ENCODE measurements at regions not wholly inside any gene's neighbourhood (a gene's known extent, or its start where the extent isn't known, plus 50 kb on each side); places are given as distances from the start of the nearest gene placed in this dataset.

DNA sequence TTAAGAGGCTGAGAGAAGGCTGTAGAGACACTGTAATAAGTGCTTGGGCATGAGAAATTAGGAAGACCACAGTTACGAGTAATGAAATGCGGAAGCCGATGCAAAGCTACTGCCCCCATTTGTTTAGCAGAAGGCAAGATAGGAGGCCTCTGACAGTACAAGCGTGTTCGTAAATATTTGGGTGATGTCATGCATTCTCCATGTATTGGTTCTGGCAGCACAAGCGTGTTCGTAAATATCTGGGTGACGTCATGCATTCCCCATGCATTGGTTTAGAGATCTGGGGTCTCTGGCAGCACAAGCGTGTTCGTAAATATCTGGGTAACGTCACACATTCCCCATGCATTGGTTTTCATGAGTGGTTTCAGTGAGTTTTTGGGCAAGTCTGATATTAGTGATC lies 661.5 kb upstream of the FRG1 start:
- no peak for DNase-seq (ENCODE audit: low spot score)

DNA sequence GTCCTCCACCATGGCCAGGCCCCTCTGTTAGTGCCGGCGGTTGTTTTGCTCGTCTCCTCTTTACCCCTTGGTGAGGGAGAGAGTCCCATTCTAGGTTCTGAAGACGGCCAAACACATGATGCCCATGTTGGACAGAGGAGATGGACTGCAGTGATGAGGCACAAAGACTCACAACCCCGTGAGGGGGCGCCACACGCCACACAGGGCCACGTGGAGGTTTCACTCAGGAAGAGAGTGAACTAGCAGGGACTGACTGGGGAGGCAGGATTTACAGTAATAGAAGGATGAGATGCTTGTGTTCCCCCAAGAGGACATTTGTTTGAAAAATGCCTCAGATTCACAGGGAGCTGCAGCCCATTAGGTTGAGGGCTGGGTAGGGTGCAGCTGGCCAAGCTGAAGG lies 655.3 kb upstream of the FRG1 start:
- DNase-seq (ENCODE audit: low spot score), result no peak

DNA sequence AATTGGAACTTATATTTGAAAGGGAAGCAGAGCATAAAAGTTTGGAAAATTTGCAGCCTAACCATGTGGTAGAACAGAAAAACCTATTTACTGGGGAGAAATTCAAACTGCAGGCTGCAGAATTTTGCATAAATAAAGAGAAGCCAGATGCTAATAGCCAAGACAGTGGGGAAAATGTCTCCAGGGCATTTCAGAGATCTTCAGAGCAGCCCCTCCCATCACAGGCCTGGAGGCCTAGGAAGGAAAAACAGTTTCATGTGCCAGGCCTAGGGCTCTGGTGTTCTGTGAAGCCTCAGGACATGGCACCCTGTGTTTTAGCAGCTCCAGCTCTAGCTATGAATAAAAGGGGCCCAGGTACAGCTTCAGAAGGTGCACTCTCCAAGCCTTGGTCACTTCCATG lies 648.7 kb upstream of the FRG1 start:
- no peak for DNase-seq (ENCODE audit: low spot score)

DNA sequence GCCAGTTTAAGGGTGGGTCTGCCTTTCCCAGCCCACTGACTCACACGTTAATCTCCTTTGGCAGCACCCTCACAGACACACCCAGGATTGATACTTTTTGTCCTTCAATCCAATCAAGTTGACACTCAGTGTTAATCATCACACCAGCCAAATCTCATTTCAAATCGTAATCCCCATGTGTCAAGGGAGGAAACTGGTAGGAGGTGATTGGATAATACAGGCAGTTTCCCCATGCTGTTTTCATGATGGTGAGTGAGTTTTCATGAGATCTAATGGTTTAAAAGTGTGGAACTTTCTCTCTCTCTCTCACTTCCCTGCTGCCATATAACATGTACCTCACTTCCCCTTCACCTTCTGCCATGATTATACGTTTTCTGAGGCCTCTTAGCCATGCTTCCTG lies 647.2 kb upstream of the FRG1 start:
- DNase-seq (ENCODE audit: low spot score), result no peak

DNA sequence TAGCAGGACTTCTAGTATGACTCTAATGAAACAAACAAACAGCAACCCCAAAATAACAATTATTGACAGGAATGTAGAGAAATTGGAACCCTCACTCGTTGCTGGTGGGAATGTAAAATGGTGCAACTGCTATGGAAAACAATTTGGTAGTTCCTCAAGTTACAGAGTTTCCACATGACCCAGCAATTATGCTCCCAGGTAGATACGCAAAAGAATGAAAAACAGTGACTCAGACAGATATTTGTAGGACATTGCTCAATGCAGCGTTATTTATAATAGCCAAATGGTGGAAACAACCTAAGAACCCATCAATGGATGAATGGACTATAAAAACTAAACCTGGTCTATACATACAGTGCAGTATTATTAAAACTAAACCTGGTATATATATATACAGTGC lies 646.1 kb upstream of the FRG1 start:
- DNase-seq (ENCODE audit: low spot score), result no peak

DNA sequence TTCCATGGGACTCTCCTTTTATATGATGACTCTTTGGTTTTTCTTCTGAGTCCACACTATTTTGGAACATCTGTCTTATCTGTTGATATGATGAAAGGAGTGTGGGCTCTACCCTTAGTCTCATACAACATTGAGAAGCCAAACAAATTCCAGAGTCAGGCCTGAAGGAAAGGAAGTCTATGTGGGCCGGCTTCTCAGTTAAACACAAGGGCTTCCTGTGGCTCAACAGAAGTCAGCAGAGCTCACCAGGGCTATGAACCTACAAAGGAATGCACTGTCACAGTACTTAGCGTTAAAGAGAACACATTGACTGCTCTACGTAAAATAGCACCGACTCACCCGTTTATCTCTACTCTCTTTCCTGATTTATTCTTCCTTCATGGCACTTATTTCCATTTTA lies 641.0 kb upstream of the FRG1 start:
- DNase-seq (ENCODE audit: low spot score), result no peak

DNA sequence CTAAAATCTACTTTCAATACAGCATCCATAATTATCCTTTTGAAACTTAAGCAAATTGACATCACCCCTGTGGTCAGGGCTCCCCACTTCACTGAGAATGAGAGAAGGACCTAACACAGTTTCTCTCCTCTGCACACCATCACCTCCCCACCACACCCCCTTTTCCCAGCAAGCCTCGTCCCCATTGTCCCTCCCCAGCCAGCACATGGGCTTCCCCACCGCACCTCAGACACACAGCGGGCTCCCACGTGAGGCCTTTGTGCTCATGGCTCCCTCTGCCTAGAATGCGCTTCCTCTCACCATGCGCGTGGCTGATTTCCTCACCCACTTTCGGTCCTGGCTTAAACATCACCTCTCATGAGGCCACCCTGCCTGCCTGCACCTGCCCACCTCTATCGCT lies 639.0 kb upstream of the FRG1 start:
- no peak for DNase-seq (ENCODE audit: low spot score)

DNA sequence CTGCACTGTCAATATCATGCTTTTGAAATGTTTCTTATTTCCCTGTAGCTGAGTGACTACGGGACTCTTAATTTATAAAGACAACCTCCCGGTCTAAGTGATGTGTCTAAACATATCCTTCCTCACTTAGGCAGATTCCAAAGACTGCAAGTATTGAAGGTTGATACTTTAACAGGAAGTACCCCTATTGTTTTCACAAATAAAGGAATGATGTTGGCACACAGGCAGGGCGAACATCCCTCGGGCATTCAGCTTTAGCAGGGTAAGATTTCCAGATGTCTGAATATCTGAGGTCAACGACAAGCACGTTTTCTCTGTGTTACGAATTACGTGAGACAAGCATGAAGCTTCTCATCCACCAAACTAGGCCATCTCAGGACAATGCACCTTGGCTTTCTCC lies 638.0 kb upstream of the FRG1 start:
- DNase-seq (ENCODE audit: low spot score), result no peak

DNA sequence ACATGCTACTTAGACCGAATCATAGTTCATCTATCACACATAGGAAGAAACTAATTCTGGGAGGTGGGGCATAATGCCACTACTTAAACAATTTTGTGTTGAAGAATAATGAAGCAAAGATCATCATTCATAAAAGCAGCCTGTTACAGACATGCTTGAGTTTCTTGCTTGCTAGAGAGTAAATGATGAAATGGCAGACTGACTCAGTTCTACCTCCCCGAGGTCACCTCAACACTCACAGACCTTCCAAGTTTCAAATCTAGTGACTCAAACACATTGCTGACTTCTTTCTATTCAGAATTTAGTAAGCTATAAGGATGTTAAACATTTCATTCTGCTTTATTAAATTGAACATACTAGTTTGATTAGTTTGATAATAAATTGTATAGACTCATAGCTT lies 636.5 kb upstream of the FRG1 start:
- DNase-seq (ENCODE audit: low spot score), result no peak

DNA sequence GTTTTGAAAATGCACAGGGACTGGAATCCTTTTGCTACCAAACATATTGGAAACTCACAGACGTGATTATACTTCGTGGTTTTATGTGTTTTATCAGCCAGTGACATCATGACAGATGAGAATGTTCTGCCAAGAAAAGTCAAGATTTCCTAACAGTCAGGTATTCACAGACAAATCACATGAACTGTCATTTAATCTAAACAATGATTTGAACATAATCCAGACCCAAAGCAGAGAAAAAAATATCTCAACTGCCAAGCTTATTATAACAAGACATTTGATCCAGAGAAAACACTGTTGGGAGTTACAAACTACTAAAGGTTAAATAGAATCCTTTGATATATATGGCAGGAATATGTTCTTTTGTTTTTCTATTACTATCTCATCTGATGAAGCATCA lies 635.9 kb upstream of the FRG1 start:
- no peak for DNase-seq (ENCODE audit: low spot score)

DNA sequence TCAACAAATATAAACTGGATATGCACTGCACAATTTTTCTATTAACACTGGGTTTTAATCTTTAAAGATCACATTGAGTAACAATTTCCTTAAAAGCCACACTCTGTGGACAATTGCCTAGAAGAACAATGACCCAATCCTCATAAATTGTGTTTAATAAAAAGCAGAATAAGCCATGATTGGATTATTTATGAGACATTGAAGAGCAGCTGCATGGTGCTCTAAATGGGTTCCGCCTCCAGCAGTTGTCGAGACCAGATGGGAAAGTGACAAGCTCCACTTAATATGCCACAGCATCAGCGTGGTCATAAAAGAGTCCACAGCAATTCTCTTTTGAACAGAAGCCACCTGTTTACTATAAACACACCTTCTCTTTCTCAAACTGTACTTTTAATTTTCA lies 635.2 kb upstream of the FRG1 start:
- no peak for DNase-seq (ENCODE audit: low spot score)

DNA sequence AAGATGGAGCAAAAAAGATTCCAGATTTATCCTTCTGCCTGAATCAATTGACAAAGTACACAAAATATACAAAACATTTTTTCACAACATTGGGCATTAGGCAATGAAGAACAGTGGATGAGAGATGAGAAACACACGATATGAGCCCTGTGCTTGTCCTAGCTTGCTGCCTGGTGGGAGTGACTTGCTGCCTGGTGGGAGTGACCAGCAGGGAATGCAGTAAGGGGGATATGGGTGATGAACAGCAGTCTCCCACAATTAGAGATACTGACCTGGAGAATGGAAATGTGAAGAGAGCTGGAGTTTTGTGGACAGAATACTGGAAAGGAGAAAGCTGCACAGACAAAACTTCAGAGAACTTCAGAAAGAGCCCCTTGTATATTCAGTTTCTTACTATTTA lies 629.4 kb upstream of the FRG1 start:
- no peak for DNase-seq (ENCODE audit: low spot score)

DNA sequence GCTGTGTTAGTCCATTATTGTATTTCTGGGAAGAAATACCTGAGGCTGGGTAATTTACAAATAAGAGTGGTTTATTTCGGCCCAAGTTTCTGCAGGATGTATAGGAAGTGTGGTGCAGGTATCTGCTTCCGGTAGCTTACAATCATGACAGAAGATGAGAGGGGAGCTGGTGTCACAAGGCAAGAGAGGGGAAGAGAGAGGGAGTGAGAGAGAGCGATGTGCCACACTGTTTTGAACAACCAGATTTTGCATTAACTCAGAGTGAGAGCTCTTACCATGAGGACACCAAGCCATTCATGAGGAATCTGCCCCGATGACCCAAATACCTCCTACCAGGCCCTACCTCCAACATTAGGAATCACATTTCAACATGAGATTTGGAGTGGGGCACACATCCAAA lies 627.6 kb upstream of the FRG1 start:
- no peak for DNase-seq (ENCODE audit: low spot score)

DNA sequence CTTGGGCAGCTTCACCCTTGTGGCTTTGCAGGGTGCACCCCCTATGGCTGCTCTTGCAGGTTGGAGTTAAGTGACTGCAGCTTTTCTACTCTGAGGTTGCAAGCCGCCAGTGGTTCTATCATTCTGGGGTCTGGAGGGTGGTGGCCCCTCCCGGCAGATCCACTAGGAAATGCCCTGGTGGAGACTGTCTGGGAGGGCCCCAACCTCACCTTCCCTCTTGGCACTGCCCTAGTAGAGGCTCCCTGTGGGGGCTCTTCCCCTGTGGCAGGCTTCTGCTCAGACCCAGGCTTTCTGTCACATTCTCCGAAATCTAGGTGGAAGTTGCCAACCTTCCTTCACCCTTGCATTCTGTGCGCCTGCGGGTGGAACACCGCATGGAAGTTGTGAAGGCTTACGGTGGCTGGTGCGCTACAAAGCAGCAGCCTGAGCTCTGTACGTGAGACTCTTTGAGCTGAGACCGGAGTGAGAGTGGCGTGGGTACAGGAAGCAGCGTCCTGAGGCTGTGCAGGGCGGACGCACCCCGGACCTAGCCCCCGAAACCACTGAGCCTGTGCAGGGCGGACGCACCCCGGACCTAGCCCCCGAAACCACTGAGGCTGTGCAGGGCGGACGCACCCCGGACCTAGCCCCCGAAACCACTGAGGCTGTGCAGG lies 626.7 kb upstream of the FRG1 start:
- no peak for DNase-seq (ENCODE audit: low spot score)

DNA sequence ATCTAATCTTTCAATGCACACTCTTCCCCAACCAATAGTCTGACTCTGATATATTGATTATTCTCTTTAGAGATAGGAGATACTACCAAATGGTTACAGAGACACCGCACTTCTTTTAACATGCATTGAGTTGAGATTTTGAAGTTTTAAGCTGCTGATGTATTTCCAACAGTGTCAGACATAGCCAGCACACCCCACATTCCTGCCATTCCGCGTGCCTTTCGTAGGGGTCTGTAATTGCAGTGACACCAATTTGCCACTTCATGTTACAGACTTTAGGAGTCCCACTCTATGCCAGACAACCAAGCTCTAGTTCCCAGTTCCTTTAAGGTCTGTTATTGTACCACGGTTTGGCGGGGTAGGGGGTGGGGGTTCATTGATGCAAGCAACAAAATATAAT lies 618.2 kb upstream of the FRG1 start:
- DNase-seq (ENCODE audit: low spot score), result no peak

DNA sequence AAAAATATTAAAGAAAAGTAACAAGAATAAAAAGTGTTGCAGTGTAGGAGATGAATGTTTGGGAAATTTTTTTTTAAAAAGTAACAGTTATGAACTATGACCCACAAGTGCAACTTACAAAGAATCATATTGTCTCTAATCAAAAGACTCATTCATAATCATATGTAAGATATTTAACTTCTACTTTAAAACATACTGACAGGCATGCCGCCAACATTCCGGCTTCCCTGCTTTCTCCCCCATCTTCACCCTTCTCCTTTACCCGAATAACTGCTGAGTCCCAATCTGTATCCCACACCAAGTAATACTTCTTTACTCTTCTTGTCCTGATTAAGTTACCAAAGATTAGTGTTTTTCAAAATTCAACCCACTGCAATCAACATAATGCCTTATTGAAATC lies 598.8 kb upstream of the FRG1 start:
- DNase-seq (ENCODE audit: low spot score), result no peak

DNA sequence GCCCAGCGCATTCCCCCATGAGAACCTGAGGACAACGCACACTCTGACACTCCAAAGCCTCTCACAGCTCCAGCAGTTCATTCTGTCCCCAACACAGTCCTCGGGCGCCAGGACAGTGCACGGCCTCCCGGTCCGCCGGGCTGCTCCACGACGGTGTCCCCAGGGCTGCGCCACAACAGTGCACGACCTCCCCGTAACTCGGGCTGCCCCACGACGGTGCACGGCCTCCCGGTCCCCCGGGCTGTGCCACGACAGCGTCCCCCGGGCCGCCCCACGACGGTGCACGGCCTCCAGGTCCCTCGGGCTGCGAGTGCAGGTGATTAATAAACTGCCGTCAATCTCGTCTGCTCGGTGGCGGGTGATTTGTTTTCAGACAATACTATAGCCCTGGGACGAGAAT lies 585.1 kb upstream of the FRG1 start:
- DNase-seq (ENCODE audit: low spot score), result no peak

DNA sequence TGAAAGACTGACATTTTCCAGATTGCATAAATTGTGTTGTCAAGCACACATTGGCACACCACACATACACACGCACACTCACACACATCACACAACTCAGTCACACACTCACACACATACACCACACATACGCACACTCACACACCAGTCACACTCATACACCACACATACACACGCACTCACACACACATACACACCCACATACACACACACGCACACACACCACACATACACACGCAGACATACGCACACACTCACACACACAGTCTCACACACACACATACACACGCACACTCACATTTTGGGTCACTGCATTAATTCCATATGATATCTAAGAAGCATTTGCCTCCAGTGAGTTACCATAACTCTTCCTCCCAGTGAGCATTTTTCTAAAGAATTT lies 578.3 kb upstream of the FRG1 start:
- no peak for DNase-seq (ENCODE audit: low spot score)

DNA sequence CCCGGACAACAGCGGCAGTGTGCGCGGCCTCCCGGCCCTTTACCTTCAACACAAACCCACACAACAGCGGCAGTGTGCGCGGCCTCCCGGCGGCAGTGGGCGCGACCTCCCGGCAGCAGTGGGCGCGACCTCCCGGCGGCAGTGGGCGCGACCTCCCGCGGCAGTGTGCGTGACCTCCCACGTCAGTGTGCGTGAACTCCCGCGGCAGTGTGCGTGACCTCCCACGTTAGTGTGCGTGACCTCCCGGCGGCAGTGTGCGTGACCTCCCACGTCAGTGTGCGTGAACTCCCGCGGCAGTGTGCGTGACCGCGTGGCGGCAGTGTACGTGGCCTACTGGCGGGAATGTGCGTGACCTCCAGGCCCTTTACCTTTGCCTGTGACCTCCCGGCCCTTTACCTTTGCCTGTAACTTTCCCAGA lies 576.6 kb upstream of the FRG1 start:
- DNase-seq (ENCODE audit: low spot score), result no peak

DNA sequence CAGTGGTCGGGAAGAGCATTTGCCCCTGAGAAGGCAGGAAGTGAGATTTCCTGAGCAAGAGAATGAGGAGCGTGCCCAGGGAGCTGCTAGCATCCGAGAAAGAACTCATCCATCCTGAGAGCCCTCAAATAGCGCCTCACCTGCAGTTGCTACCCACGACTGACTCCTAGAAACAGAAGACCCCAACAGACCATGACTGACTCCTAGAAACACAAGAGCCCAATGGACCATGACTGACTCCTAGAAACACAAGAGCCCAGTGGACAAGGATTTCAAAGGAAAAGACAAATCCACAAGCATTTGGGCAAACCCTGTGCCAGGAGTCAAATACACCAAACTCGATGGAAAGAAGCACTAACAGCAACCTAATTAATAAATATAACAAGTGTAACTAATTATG lies 575.2 kb upstream of the FRG1 start:
- no peak for DNase-seq (ENCODE audit: low spot score)

DNA sequence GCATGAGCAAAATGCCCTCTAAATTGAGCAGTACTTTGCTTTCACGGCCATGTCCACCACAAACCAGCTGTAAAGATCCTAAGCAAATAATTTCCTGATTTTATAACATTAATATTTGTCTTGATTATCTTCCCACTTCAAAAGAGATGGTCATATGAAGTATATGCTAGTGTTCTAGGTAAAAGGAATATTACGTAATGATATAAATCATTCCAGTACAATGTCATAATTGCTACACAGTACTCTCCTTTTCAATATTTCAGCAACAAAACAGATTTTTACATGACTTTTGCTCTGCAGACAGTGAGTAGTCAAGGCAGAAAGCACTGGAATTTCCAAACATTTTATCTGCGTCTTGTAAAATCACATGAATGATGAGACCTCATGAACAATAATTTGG lies 572.8 kb upstream of the FRG1 start:
- no peak for DNase-seq (ENCODE audit: low spot score)

DNA sequence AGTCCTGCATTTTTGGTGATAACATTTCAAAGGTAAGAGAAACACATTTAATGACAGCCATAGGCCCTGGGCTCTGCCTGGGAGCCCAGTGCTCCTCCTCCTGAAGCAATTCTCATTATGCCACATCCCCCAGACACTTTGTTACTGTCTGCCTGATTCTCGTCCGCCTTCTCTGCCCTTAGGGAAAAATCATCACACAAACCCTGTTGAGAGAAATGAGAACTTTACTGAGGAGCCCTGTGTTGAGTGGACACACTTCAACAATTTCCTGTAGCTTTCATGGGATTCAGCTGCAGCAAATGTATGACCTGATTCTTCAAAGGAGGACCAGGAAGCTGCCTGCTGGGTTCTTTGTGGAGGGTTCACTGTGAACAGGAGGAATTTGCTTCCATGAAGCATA lies 566.5 kb upstream of the FRG1 start:
- no peak for DNase-seq (ENCODE audit: low spot score)

DNA sequence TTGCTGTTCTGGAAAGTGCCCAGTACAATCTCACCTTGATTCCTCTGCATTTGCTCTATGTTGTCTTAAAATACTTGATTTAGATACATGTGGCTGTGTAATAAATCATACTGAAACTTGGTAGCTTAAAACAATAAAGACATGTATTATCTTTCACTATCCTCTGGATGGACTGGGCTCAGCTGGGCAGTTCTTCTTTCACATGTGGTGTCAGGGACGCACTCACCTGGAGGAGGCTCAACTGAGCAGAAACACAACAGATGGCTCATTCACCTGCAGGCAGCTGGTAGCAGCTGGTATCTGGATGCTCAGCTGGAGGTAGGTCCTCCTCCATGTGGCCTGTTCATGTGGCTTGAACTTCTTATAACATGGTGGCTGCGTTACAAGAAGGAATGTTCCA lies 563.8 kb upstream of the FRG1 start:
- no peak for DNase-seq (ENCODE audit: low spot score)

DNA sequence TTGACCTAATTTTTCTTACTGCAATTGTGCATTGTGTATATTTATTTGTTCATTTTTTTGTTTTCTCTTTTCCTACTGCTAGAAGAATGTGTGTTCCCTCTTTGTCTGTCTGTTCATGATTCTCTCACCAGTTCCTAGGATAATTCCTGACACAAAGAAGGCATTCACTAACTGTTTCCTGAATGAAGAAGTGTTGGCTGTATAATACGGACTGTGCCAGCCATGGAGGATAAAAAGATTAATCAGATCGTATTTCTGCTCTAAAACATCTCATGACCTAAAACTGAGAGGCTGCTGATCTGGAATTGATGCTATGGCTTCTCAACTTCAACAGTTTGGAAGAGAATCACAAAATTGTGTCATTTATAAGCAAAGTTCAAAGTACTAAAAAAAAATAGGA lies 563.1 kb upstream of the FRG1 start:
- DNase-seq (ENCODE audit: low spot score), result no peak

DNA sequence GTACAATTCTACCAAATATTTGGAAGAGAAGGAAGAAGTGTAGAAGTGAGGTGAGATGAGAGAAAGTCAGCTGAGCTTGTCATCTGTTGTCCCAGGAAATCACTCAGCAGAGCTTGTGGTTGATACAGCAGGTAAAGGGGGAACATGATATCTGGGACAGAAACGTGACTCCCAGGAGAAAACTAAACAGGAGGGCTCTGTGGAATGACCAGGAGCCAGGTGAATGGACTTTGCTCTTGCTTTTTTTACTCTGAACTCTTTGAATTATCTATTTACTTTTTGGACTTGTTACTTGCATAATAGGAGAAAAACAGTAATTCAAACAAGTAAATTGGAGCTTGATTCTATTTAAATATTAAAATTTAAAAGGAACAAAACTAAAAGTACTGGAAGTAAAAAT lies 555.6 kb upstream of the FRG1 start:
- DNase-seq (ENCODE audit: low spot score), result no peak
